C4-2B (cell line): ENCODE measurements at regions not wholly inside any gene's neighbourhood (a gene's known extent, or its start where the extent isn't known, plus 50 kb on each side); places are given as distances from the start of the nearest gene placed in this dataset.

Source experiments
- H3K27ac ChIP-seq: fragments of 450-650 bp; 2 replicates; pipeline ENCODE4 v1.5.1; 2017
- CTCF ChIP-seq: fragments of 450-650 bp; conservative IDR thresholded peaks from 2 replicates; pipeline ENCODE4 v1.5.1; 2017; ENCODE audit warnings: mild to moderate bottlenecking
- ZFX ChIP-seq: fragments of 450-650 bp; IDR thresholded peaks from 2 replicates; pipeline ENCODE4 v1.6.1; 2017

- TF ChIP-seq CTCF: no peak
- TF ChIP-seq ZFX: no peak
- H3K27ac ChIP-seq: no peak overlapping the region
Measured at GRCh38 chr13:58097831-58098230, 466.3 kb downstream of the PCDH17 start.

- no peak overlapping the region for H3K27ac ChIP-seq
- TF ChIP-seq CTCF: no peak
- no peak for TF ChIP-seq ZFX
Measured at GRCh38 chr13:58119351-58119750, 487.8 kb downstream of the PCDH17 start.

- no peak overlapping the region for H3K27ac ChIP-seq
- TF ChIP-seq ZFX (no peak), CTCF (no peak)
Measured at GRCh38 chr13:58119804-58120203, 488.3 kb downstream of the PCDH17 start.

- no peak for TF ChIP-seq CTCF
- TF ChIP-seq ZFX: no peak
- H3K27ac ChIP-seq: no peak overlapping the region
Measured at GRCh38 chr13:58126496-58126895, 495.0 kb downstream of the PCDH17 start.

GRCh38 chr13:58134012-58134411 is 502.5 kb downstream of the PCDH17 start:
- no peak overlapping the region for H3K27ac ChIP-seq
- TF ChIP-seq ZFX (no peak), CTCF (no peak)

GRCh38 chr13:58134525-58134924 is 503.0 kb downstream of the PCDH17 start:
- TF ChIP-seq ZFX: no peak
- TF ChIP-seq CTCF: no peak

GRCh38 chr13:58142952-58143351 is 511.4 kb downstream of the PCDH17 start:
- TF ChIP-seq ZFX (no peak), CTCF (no peak)
- H3K27ac ChIP-seq: no peak overlapping the region

More at GRCh38 chr13:58134525-58134924, 503.0 kb downstream of the PCDH17 start:
- no peak overlapping the region for H3K27ac ChIP-seq
